WTC11 (cell line): ENCODE measurements at regions not wholly inside any gene's neighbourhood (a gene's known extent, or its start where the extent isn't known, plus 50 kb on each side); places are given as distances from the start of the nearest gene placed in this dataset.

Experiments
- GTF2I ChIP-seq: fragments of 250-450 bp; sonication (Bioruptor Pico); conservative IDR thresholded peaks from 2 replicates; pipeline ENCODE4 v1.4.0; 2021; ENCODE audit warnings: mild to moderate bottlenecking
- SMAD3 ChIP-seq: sonication (generic); formaldehyde crosslinking; IDR thresholded peaks from 2 replicates; pipeline ENCODE4 v1.8.0; 2022; ENCODE audit warnings: missing genetic modification reagents, mild to moderate bottlenecking, borderline replicate concordance
- ZNF121 ChIP-seq: sonication (generic); formaldehyde crosslinking; IDR thresholded peaks from 2 replicates; pipeline ENCODE4 v1.8.0; 2023; ENCODE audit warnings: missing genetic modification reagents
- TF ChIP-seq, protein P1 (sequence below): fragments of 200-600 bp; IDR thresholded peaks from 2 replicates; pipeline ENCODE4 v1.8.0; 2022; ENCODE audit warnings: antibody characterized with exemption
- TF ChIP-seq, protein P2 (sequence below): sonication (generic); formaldehyde crosslinking; IDR thresholded peaks from 2 replicates; pipeline ENCODE4 v1.8.1; 2022; ENCODE audit warnings: mild to moderate bottlenecking, missing genetic modification reagents, moderate library complexity, borderline replicate concordance

DNA sequence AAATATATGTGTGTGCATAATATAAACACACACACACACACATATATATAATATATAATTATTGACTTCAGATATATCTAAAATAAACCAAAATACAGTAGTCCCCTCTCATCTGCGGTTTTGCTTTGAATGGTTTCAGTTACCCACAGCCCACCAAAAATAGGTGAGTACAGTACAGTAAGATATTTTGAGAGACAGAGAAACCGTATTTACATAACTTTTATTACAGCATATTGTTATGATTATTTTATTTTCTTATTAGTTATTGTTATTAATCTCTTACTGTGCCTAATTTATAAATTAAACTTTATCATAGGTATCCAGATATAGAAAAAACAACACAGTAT, 564.2 kb downstream of the ACTL7B start:
- TF ChIP-seq, protein P1, sequence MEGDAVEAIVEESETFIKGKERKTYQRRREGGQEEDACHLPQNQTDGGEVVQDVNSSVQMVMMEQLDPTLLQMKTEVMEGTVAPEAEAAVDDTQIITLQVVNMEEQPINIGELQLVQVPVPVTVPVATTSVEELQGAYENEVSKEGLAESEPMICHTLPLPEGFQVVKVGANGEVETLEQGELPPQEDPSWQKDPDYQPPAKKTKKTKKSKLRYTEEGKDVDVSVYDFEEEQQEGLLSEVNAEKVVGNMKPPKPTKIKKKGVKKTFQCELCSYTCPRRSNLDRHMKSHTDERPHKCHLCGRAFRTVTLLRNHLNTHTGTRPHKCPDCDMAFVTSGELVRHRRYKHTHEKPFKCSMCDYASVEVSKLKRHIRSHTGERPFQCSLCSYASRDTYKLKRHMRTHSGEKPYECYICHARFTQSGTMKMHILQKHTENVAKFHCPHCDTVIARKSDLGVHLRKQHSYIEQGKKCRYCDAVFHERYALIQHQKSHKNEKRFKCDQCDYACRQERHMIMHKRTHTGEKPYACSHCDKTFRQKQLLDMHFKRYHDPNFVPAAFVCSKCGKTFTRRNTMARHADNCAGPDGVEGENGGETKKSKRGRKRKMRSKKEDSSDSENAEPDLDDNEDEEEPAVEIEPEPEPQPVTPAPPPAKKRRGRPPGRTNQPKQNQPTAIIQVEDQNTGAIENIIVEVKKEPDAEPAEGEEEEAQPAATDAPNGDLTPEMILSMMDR, result no peak
- TF ChIP-seq SMAD3 (no peak), ZNF121 (CRISPR knock-in tag) (no peak), GTF2I (no peak)
- TF ChIP-seq, protein P2, sequence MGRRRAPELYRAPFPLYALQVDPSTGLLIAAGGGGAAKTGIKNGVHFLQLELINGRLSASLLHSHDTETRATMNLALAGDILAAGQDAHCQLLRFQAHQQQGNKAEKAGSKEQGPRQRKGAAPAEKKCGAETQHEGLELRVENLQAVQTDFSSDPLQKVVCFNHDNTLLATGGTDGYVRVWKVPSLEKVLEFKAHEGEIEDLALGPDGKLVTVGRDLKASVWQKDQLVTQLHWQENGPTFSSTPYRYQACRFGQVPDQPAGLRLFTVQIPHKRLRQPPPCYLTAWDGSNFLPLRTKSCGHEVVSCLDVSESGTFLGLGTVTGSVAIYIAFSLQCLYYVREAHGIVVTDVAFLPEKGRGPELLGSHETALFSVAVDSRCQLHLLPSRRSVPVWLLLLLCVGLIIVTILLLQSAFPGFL, result no peak
